ENCODE measurements at regions not wholly inside any gene's neighbourhood (a gene's known extent, or its start where the extent isn't known, plus 50 kb on each side); places are given as distances from the start of the nearest gene placed in this dataset.

DNA sequence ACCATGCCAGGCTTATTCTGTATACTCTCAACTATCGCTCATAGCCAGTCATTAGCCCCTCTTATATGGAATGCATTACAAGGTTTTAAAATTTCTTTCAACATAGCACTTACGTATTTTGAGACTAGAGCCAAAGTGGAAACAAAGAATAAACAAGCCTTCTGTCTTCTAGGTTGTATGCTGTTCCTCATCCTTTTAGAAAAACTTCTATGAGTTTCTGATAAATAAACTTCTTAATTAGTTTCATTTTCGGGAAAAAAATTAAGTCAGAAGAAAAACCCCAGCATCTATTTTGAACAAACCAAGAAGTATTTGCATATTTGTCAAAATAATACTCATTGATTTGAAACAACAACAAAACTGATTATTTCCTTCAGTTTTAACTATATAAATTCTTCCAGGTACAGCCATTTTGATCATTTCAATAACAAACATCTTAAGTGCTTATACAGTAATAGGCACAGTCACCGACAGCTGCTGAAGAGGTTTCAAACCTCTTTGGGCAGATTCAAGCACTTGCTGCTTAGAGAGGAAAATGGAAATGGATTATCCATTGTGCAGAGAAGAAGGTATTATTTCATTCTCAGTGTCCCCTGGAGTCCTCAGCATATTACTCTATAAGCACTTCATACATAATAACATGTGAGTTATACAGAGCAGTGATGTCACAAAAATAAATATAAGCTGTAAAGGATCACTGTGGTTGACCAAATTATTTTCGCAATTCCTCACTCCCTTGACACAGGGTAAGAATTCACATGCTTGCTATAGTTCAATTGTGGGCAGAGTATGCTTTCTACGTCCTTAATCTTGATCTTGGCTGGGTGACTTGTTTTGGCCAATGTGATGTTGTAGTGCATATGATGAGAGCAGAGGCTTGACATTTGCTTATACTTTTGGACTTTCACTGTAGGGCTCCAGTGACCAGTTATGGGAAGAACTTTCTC is 833.8 kb downstream of the TRIB2 start:
- DNase-seq (ENCODE audit: low read depth, low spot score) (no peak), ATAC-seq (peak; percentile 79), FAIRE-seq (no peak)
- Histone ChIP-seq H3K4me1 (ENCODE audit: control insufficient read depth, insufficient read depth, low read length) (0 out of 2 replicates have a peak, but pooled peaks cover 4% of the 10 kb centered on the region), H3K27me3 (replicated peaks in 1 of 2; ENCODE audit: control insufficient read depth in 2 of 2, insufficient read depth in 2 of 2, low read length in 1 of 2) (no peaks in the 10 kb centered on the region), H3K79me2 (ENCODE audit: control insufficient read depth, insufficient read depth, low read length) (no peaks in the 10 kb centered on the region), H2AFZ (ENCODE audit: control insufficient read depth, low read depth, low read length) (peak overlapping the region; percentile 55), H4K20me1 (ENCODE audit: control insufficient read depth, insufficient read depth) (no peaks in the 10 kb centered on the region), H3K4me2 (ENCODE audit: control insufficient read depth, insufficient read depth) (peak overlapping the region; percentile 67), H3K27ac (ENCODE audit: control insufficient read depth, insufficient read depth) (no peak overlapping the region; the same call in 1 of the 2 replicates), H3K36me3 (ENCODE audit: control insufficient read depth in 2 of 2, insufficient read depth in 2 of 2, low read length in 1 of 2) (no peaks in the 10 kb centered on the region), H3K9me3 (replicated peaks; ENCODE audit: control insufficient read depth, insufficient read depth, low read length) (no peaks in the 10 kb centered on the region; the same call in 2 of the 3 replicates), H3K4me3 (no peak overlapping the region), H3K9ac (ENCODE audit: control insufficient read depth, insufficient read depth, low read length) (no peak overlapping the region)
- SMC1A ChIA-PET (ENCODE audit: uncharacterized antibody, unreplicated experiment) = interaction anchor here (0.6 to 4.6 kb wide), 17 partner anchors 8 to 1353 kb away, joined by 3 to 47 read pairs (median 4); no protein-coding TSS in a partner anchor
- 49% methylated on average over 6 of the region's 6 CpGs for WGBS (ENCODE audit: insufficient coverage, insufficient replicate concordance, low lambda C conversion rate, missing lambda C conversion rate)
- CTCF ChIA-PET = interaction anchor here (0.6 to 2.7 kb wide), 4 partner anchors 9 to 31 kb away, joined by 3 to 7 read pairs (median 5); no protein-coding TSS in a partner anchor
- RAD21 ChIA-PET (ENCODE audit: unreplicated experiment) = interaction anchor here (0.6 to 7.0 kb wide), 6 partner anchors 8 to 208 kb away, joined by 3 to 70 read pairs (median 4); no protein-coding TSS in a partner anchor
- intact Hi-C loops (cut with micrococcal nuclease; ENCODE audit: unreplicated experiment) (no loop called here), in situ Hi-C loops (cut with MboI) (no loop called here)
- no TSS peak for BruUV-seq (replicated peaks)
- POLR2A ChIA-PET = interaction anchor here (1.2 to 1.8 kb wide), 2 partner anchors 26 to 27 kb away, joined by 3 to 5 read pairs; no protein-coding TSS in a partner anchor
- TF ChIP-seq, protein P1, sequence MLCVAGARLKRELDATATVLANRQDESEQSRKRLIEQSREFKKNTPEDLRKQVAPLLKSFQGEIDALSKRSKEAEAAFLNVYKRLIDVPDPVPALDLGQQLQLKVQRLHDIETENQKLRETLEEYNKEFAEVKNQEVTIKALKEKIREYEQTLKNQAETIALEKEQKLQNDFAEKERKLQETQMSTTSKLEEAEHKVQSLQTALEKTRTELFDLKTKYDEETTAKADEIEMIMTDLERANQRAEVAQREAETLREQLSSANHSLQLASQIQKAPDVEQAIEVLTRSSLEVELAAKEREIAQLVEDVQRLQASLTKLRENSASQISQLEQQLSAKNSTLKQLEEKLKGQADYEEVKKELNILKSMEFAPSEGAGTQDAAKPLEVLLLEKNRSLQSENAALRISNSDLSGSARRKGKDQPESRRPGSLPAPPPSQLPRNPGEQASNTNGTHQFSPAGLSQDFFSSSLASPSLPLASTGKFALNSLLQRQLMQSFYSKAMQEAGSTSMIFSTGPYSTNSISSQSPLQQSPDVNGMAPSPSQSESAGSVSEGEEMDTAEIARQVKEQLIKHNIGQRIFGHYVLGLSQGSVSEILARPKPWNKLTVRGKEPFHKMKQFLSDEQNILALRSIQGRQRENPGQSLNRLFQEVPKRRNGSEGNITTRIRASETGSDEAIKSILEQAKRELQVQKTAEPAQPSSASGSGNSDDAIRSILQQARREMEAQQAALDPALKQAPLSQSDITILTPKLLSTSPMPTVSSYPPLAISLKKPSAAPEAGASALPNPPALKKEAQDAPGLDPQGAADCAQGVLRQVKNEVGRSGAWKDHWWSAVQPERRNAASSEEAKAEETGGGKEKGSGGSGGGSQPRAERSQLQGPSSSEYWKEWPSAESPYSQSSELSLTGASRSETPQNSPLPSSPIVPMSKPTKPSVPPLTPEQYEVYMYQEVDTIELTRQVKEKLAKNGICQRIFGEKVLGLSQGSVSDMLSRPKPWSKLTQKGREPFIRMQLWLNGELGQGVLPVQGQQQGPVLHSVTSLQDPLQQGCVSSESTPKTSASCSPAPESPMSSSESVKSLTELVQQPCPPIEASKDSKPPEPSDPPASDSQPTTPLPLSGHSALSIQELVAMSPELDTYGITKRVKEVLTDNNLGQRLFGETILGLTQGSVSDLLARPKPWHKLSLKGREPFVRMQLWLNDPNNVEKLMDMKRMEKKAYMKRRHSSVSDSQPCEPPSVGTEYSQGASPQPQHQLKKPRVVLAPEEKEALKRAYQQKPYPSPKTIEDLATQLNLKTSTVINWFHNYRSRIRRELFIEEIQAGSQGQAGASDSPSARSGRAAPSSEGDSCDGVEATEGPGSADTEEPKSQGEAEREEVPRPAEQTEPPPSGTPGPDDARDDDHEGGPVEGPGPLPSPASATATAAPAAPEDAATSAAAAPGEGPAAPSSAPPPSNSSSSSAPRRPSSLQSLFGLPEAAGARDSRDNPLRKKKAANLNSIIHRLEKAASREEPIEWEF (IDR thresholded peaks at IDR 0.05; ENCODE audit: insufficient replicate concordance, low read depth, low read length) = peak; percentile 69
- TF ChIP-seq, protein P2, sequence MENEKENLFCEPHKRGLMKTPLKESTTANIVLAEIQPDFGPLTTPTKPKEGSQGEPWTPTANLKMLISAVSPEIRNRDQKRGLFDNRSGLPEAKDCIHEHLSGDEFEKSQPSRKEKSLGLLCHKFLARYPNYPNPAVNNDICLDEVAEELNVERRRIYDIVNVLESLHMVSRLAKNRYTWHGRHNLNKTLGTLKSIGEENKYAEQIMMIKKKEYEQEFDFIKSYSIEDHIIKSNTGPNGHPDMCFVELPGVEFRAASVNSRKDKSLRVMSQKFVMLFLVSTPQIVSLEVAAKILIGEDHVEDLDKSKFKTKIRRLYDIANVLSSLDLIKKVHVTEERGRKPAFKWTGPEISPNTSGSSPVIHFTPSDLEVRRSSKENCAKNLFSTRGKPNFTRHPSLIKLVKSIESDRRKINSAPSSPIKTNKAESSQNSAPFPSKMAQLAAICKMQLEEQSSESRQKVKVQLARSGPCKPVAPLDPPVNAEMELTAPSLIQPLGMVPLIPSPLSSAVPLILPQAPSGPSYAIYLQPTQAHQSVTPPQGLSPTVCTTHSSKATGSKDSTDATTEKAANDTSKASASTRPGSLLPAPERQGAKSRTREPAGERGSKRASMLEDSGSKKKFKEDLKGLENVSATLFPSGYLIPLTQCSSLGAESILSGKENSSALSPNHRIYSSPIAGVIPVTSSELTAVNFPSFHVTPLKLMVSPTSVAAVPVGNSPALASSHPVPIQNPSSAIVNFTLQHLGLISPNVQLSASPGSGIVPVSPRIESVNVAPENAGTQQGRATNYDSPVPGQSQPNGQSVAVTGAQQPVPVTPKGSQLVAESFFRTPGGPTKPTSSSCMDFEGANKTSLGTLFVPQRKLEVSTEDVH (IDR thresholded peaks at IDR 0.05; ENCODE audit: low read depth, partially characterized antibody) = no peak
- TF ChIP-seq, protein P3, sequence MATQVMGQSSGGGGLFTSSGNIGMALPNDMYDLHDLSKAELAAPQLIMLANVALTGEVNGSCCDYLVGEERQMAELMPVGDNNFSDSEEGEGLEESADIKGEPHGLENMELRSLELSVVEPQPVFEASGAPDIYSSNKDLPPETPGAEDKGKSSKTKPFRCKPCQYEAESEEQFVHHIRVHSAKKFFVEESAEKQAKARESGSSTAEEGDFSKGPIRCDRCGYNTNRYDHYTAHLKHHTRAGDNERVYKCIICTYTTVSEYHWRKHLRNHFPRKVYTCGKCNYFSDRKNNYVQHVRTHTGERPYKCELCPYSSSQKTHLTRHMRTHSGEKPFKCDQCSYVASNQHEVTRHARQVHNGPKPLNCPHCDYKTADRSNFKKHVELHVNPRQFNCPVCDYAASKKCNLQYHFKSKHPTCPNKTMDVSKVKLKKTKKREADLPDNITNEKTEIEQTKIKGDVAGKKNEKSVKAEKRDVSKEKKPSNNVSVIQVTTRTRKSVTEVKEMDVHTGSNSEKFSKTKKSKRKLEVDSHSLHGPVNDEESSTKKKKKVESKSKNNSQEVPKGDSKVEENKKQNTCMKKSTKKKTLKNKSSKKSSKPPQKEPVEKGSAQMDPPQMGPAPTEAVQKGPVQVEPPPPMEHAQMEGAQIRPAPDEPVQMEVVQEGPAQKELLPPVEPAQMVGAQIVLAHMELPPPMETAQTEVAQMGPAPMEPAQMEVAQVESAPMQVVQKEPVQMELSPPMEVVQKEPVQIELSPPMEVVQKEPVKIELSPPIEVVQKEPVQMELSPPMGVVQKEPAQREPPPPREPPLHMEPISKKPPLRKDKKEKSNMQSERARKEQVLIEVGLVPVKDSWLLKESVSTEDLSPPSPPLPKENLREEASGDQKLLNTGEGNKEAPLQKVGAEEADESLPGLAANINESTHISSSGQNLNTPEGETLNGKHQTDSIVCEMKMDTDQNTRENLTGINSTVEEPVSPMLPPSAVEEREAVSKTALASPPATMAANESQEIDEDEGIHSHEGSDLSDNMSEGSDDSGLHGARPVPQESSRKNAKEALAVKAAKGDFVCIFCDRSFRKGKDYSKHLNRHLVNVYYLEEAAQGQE (IDR thresholded peaks at IDR 0.05; ENCODE audit: low read depth, low read length) = no peak
- no peak for TF ChIP-seq EED (IDR thresholded peaks at IDR 0.05; ENCODE audit: low read depth)
- no peak for TF ChIP-seq TCF7 (IDR thresholded peaks at IDR 0.05; ENCODE audit: borderline replicate concordance)
- no peak for TF ChIP-seq NFYB (IDR thresholded peaks at IDR 0.05; ENCODE audit: insufficient read depth, low read depth, low read length)
- no peak for TF ChIP-seq BHLHE40 (IDR thresholded peaks at IDR 0.05; ENCODE audit: borderline replicate concordance in 1 of 2, low read depth in 2 of 2, low read length in 1 of 2)
- no peak for TF ChIP-seq SP1 (IDR thresholded peaks at IDR 0.05; ENCODE audit: low read depth, low read length)
- 0 out of 2 replicates have a peak, but pooled peaks have one; percentile 5 for TF ChIP-seq JUND (IDR thresholded peaks at IDR 0.05; ENCODE audit: low read depth, low read length)
